AG04450 (cell line): ENCODE measurements at regions not wholly inside any gene's neighbourhood (a gene's known extent, or its start where the extent isn't known, plus 50 kb on each side); places are given as distances from the start of the nearest gene placed in this dataset.

Experiments used
- CTCF ChIA-PET: fragments of 300-600, 350-600 bp; formaldehyde crosslinking; extraction: SDS; loops from one replicate; lab custom pipeline; 2022; ENCODE audit warnings: antibody characterized with exemption, inconsistent platforms; lab: Charles Lee
- POLR2A ChIA-PET: fragments of 350-600 bp; formaldehyde crosslinking; extraction: SDS; loops from one replicate; lab custom pipeline; 2021; ENCODE audit warnings: antibody characterized with exemption, inconsistent platforms; lab: Yijun Ruan, JAX
- DNase-seq: peaks from one replicate; pipeline ENCODE4 v3.0.0-alpha.2; 2011; ENCODE audit warnings: low read depth, low spot score
- H3K27ac ChIP-seq: one replicate; pipeline ENCODE4 v1.5.1; 2012; ENCODE audit warnings: low read depth, low read length, control low read depth
- H3K27me3 ChIP-seq: one replicate; pipeline ENCODE4 v1.6.0; 2012; ENCODE audit warnings: low read length; ENCODE audit not compliant: control insufficient read depth, insufficient read depth
- H3K4me3 ChIP-seq: 2 replicates; pipeline ENCODE4 v1.5.1; 2011; ENCODE audit warnings: mild to moderate bottlenecking, low read depth, low read length, control low read depth
- H3K9me3 ChIP-seq: 2 replicates; pipeline ENCODE4 v1.5.1; 2012; ENCODE audit warnings: low read length; ENCODE audit not compliant: control insufficient read depth, insufficient read depth
- CTCF ChIP-seq: IDR thresholded peaks from 2 replicates; pipeline ENCODE4 v1.5.1; 2011; ENCODE audit warnings: low read depth, low read length, control low read depth, inconsistent platforms

GRCh38 chr5:117829646-117830045, 1158.7 kb downstream of the DTWD2 start:
- ChIA-PET CTCF (no interaction called here), POLR2A (no interaction called here)
- DNase-seq = no peak
- Histone ChIP-seq H3K9me3 (peaks cover 15% of the 10 kb centered on the region), H3K4me3 (no peak overlapping the region), H3K27ac (no peak overlapping the region), H3K27me3 (no peaks in the 10 kb centered on the region)
- no peak for TF ChIP-seq CTCF

- TF ChIP-seq CTCF = no peak
- ChIA-PET POLR2A (no interaction called here), CTCF (no interaction called here)
- Histone ChIP-seq H3K27ac (no peak overlapping the region), H3K4me3 (no peak overlapping the region), H3K9me3 (no peaks in the 10 kb centered on the region), H3K27me3 (no peaks in the 10 kb centered on the region)
- no peak for DNase-seq
Observed at GRCh38 chr5:117813850-117814249, 1174.5 kb downstream of the DTWD2 start.

GRCh38 chr5:117812861-117813260, 1175.5 kb downstream of the DTWD2 start:
- ChIA-PET POLR2A (no interaction called here), CTCF (no interaction called here)
- TF ChIP-seq CTCF = no peak
- Histone ChIP-seq H3K27me3 (no peaks in the 10 kb centered on the region), H3K4me3 (no peak overlapping the region), H3K27ac (no peak overlapping the region), H3K9me3 (no peaks in the 10 kb centered on the region)
- DNase-seq = no peak

- Histone ChIP-seq H3K27me3 (no peaks in the 10 kb centered on the region), H3K4me3 (no peak overlapping the region), H3K9me3 (no peaks in the 10 kb centered on the region), H3K27ac (no peak overlapping the region)
- DNase-seq = no peak
- ChIA-PET CTCF (no interaction called here), POLR2A (no interaction called here)
- TF ChIP-seq CTCF = no peak
Observed at GRCh38 chr5:117809251-117809650, 1179.1 kb downstream of the DTWD2 start.

GRCh38 chr5:117805058-117805457, 1183.3 kb downstream of the DTWD2 start:
- H3K27ac ChIP-seq = no peak overlapping the region
- CTCF ChIA-PET = no interaction called here

More at GRCh38 chr5:117805058-117805457, 1183.3 kb downstream of the DTWD2 start:
- Histone ChIP-seq H3K27me3 (no peaks in the 10 kb centered on the region), H3K9me3 (no peaks in the 10 kb centered on the region), H3K4me3 (no peak overlapping the region)
- DNase-seq = no peak
- no peak for TF ChIP-seq CTCF
- POLR2A ChIA-PET = no interaction called here
